IPS-18a (cell line): ENCODE measurements at regions not wholly inside any gene's neighbourhood (a gene's known extent, or its start where the extent isn't known, plus 50 kb on each side); places are given as distances from the start of the nearest gene placed in this dataset.
"Not testable (repeated sequence)": the region's sequence is repeated elsewhere in the genome, so short reads cannot be mapped to it uniquely, and the experiment has no call there.

Source experiments
- H3K27ac ChIP-seq: one replicate; pipeline ENCODE4 v1.5.1; 2013; ENCODE audit warnings: low read length
- H3K27me3 ChIP-seq: one replicate; pipeline ENCODE4 v1.6.1; 2013; ENCODE audit warnings: mild to moderate bottlenecking, low read length; ENCODE audit not compliant: control insufficient read depth, insufficient read depth
- H3K36me3 ChIP-seq: one replicate; pipeline ENCODE4 v1.6.1; 2013; ENCODE audit warnings: low read depth, low read length; ENCODE audit not compliant: control insufficient read depth
- H3K4me1 ChIP-seq: one replicate; pipeline ENCODE4 v1.6.1; 2013; ENCODE audit warnings: low read depth, low read length; ENCODE audit not compliant: control insufficient read depth
- H3K4me3 ChIP-seq: one replicate; pipeline ENCODE4 v1.5.1; 2013; ENCODE audit warnings: low read length
- H3K9ac ChIP-seq: one replicate; pipeline ENCODE4 v1.6.1; 2013; ENCODE audit warnings: mild to moderate bottlenecking, low read length, moderate library complexity
- H3K9me3 ChIP-seq: one replicate; pipeline ENCODE4 v1.6.1; 2013; ENCODE audit warnings: low read depth, low read length; ENCODE audit not compliant: control insufficient read depth

DNA sequence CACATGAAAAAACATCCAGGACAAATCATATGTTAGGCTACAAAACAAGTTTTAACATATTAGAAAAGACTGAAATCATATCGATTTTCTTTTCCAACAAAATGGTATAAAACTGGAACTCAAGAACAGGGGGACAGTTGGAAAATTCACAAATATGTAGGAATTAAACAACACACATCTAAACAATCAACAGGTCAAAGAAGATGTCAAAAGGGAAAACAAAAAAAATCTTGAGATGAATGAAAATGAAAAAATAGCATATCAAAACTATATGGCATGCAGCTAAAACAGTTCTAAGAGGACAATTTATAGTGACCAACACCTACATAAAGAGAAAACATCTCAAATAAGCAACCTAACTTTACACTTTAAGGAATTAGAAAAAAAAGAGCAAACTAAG, 585.3 kb downstream of the UQCRFS1 start:
- H3K36me3 ChIP-seq, result no peaks in the 10 kb centered on the region

DNA sequence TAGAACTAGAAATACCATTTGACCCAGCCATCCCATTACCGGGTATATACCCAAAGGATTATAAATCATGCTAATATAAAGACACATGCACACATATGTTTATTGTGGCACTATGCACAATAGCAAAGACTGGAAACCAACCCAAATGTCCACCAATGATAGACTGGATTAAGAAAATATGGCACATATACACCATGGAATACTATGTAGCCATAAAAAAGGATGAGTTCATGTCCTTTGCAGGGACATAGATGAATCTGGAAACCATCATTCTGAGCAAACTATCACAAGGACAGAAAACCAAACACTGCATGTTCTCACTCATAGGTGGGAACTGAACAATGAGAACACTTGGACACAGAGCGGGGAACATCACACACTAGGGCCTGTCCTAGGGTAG, 586.5 kb downstream of the UQCRFS1 start:
- H3K4me1 ChIP-seq, H3K36me3 ChIP-seq, H3K9me3 ChIP-seq, H3K9ac ChIP-seq, H3K4me3 ChIP-seq, H3K27me3 ChIP-seq, H3K27ac ChIP-seq: not testable (repeated sequence)

More for the DNA sequence above, 585.3 kb downstream of the UQCRFS1 start:
- Histone ChIP-seq H3K4me1 (no peaks in the 10 kb centered on the region), H3K27ac (no peak overlapping the region), H3K4me3 (no peak overlapping the region), H3K9me3 (no peaks in the 10 kb centered on the region), H3K27me3 (no peaks in the 10 kb centered on the region), H3K9ac (no peak overlapping the region)

DNA sequence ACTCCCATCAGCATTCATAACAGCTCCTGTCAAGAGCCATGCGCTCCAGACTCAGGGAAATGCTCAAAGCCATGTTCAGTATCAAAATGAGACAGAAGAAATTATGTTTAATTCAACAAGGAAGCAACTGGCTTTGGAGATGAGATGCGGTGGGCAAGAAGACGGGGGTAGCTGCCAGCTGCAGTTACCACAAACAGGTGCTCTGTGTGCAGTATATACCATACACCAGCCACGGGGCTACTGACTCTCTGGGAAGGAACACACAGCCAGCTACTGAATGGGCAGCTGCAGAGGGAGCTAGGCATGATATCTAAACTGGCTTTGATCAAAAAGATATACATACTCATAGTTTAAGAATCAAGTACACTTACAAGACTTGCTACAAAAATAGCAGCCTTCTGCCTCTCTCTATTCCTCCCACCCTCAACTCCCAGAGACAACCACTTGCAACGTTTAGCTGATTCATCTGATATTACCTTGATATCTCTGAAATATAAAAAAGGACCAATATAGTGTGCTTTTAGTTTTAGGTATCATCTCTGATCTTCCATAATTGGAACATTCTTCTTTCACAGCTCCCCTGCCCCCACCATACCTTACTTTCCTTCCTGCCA, 593.0 kb downstream of the UQCRFS1 start:
- H3K27me3 ChIP-seq, result no peaks in the 10 kb centered on the region
- H3K36me3 ChIP-seq, result no peaks in the 10 kb centered on the region
- no peak overlapping the region for H3K4me3 ChIP-seq
- H3K9me3 ChIP-seq, result peaks cover 4% of the 10 kb centered on the region
- H3K4me1 ChIP-seq, result no peaks in the 10 kb centered on the region
- H3K9ac ChIP-seq, result no peak overlapping the region
- H3K27ac ChIP-seq, result no peak overlapping the region

DNA sequence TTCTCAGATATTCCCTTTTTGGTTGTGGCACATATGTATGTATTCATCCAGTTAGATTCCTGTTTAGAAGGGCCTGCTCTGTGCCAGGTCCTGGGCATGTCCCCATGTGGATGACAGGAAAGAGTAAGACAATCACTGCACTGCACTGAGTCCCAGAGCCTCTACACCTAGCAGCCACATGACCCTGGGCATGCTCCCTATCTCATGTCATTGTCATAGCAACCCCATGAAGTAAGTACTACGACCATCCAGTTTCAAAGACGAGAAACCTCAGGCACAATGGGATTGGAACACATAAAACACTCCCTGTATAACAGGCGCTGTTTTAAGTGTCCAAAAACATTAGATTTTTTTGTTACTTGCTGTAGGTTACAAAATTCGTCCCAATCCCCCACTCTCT, 594.4 kb downstream of the UQCRFS1 start:
- Histone ChIP-seq H3K4me3 (no peak overlapping the region), H3K27ac (no peak overlapping the region), H3K36me3 (no peaks in the 10 kb centered on the region), H3K9ac (no peak overlapping the region), H3K9me3 (peaks cover 6% of the 10 kb centered on the region), H3K4me1 (no peaks in the 10 kb centered on the region), H3K27me3 (no peaks in the 10 kb centered on the region)

DNA sequence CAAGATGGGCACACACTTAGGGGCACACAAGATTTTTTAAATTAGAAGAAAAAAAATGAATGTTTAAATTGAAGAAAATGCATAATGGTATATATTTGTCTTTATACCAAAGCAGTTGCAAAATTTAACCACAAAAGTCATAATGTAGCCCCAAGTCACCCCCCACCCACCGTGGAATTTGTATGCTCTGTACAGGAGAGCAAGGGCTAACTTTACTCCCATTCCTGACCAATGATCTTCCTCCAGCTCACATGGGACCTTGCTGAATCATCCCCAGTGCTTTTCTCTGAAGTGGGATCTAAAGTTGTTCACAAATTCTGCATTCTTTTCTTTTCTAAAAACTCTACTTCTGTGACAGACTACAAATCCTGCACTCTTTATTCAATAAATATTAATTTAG, 597.0 kb downstream of the UQCRFS1 start:
- Histone ChIP-seq H3K9me3 (peaks cover 6% of the 10 kb centered on the region), H3K4me3 (no peak overlapping the region), H3K9ac (no peak overlapping the region), H3K27me3 (no peaks in the 10 kb centered on the region), H3K36me3 (no peaks in the 10 kb centered on the region), H3K4me1 (no peaks in the 10 kb centered on the region), H3K27ac (no peak overlapping the region)

DNA sequence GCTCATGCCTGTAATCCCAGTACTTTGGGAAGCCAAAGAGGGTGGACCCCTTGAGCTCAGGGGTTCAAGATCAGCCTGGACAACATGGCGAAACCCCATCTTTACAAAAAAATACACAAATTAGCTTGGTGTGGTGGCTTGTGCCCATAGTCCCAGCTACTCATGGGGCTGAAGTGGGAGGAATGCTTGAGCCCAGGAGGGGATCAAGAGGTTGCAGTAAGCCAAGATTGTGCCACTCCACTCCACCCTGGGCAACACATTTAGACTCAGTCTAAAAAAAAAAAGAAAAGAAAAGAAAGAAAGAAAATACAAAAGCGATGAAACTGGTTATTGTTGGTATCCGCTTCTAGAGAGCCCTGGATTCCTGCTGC, 597.4 kb downstream of the UQCRFS1 start:
- Histone ChIP-seq H3K27me3 (no peaks in the 10 kb centered on the region), H3K9me3 (peaks cover 6% of the 10 kb centered on the region), H3K4me1 (no peaks in the 10 kb centered on the region), H3K27ac (no peak overlapping the region), H3K36me3 (no peaks in the 10 kb centered on the region), H3K9ac (no peak overlapping the region), H3K4me3 (no peak overlapping the region)

DNA sequence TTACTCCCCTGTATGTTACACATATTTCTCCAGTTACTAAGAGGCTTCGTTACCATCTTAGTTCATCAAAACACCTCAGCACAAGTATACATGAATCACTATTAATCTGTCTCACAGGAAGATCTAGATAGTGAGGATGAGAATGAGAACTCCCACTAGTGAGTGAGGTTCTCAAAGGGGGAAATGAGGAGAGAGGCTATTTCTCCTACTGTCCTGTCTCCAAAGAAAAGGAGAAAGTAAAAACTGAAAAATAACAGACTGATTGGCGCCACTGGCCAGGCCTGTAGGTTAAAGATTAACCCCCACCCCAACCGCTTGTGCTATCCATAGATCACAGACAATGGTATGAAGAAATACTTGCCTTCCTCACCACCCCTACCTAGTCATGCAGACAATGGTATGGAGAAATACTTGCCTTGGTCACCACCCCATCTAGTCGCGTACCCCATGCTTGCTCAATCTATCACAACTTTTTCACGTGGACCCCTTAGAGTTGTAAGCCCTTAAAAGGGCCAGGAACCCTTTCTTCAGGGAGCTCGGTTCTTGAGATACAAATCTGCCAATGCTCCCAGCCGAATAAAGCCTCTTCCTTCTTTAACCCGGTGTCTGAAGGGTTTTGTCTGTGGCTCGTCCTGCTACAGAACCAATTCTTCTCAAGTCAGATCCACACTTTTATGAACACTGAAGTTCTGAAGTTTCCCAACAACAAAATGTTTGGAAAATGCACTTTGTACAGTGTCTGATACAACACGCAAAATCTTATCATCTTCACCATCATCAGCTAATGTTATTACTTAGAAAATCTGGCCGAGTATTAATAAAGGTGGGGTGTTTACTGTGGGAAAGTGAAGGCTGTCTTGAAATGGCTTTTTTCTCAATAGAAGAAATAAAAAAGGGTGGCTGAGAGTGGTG, 598.1 kb downstream of the UQCRFS1 start:
- Histone ChIP-seq H3K27me3 (no peaks in the 10 kb centered on the region), H3K9me3 (peaks cover 6% of the 10 kb centered on the region), H3K4me1 (no peaks in the 10 kb centered on the region), H3K4me3 (no peak overlapping the region), H3K36me3 (no peaks in the 10 kb centered on the region), H3K27ac (no peak overlapping the region), H3K9ac (no peak overlapping the region)

DNA sequence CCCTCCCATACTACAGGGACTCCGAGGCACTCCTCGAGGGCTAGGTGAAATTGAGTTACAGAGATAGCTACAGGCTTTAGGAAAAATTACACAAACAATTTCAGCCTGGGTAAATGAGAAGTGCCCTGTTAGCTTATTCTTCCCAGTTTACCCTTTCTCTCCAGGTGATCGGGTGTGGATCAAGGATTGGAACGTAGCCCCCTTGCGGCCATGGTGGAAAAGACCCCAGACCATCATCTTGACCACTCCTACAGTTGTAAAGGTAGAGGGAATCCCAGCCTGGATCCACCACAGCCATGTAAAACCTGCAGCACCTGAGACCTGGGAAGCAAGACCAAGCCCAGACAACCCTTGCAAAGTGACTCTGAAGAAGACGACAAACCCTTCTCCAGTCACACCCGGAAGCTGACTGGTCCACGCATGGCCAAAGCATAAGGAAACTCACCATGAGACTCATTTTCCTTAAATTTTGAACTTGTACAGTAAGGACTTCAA, 600.6 kb downstream of the UQCRFS1 start:
- Histone ChIP-seq H3K27me3 (no peaks in the 10 kb centered on the region), H3K36me3 (no peaks in the 10 kb centered on the region), H3K9me3 (peaks cover 6% of the 10 kb centered on the region), H3K27ac (no peak overlapping the region), H3K4me3 (no peak overlapping the region), H3K4me1 (no peaks in the 10 kb centered on the region), H3K9ac (no peak overlapping the region)

DNA sequence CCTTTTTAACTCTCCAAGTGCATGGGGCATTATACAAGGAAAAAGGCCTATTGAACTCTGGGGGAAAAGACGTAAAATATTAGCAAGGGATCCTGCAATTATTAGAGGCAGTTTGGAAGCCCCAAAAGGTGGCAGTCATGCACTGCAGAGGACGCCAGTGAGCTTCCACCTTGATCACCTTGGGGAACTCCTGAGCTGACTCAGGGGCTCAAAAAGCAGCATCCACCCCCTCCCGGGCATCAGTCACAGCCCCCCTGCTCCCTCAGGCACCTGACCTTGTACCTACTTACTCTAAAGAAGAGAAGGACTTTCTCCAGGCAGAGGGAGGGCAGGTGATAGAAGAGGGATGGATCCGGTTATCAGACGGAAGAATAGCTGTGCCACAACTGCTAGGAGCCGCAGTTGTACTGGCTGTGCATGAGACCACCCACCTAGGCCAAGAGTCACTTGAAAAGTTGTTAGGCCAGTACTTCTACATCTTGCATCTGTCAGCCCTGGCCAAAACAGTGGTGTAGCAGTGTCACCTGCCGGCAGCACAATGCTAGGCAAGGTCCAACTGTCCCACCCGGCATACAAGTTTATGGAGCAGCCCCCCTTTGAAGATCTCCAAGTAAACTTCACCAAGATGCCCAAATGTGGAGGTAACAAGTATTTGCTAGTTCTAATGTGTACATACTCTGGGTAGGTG, 601.6 kb downstream of the UQCRFS1 start:
- not testable (repeated sequence) for H3K9ac ChIP-seq, H3K4me1 ChIP-seq, H3K27me3 ChIP-seq, H3K27ac ChIP-seq, H3K4me3 ChIP-seq, H3K36me3 ChIP-seq
- peaks cover 11% of the 10 kb centered on the region for H3K9me3 ChIP-seq

DNA sequence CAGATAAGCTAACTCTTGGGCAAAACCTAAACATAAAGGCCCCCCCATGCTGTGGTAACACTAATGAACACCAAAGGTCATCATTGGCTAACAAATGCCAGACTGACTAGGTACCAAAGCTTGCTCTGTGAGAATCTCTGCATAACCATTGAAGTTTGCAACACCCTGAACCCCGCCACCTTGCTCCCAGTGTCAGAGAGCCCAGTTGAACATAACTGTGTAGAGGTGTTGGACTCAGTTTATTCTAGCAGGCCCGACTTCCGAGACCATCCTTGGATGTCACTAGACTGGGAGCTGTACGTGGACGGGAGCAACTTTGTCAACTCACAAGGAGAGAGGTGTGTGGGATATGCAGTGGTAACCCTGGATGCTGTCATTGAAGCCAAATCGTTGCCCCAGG, 602.2 kb downstream of the UQCRFS1 start:
- H3K9me3 ChIP-seq, result peaks cover 11% of the 10 kb centered on the region
- no peaks in the 10 kb centered on the region for H3K36me3 ChIP-seq
- no peak overlapping the region for H3K9ac ChIP-seq
- H3K4me3 ChIP-seq, result no peak overlapping the region
- H3K27ac ChIP-seq, result no peak overlapping the region
- no peaks in the 10 kb centered on the region for H3K27me3 ChIP-seq
- no peaks in the 10 kb centered on the region for H3K4me1 ChIP-seq

DNA sequence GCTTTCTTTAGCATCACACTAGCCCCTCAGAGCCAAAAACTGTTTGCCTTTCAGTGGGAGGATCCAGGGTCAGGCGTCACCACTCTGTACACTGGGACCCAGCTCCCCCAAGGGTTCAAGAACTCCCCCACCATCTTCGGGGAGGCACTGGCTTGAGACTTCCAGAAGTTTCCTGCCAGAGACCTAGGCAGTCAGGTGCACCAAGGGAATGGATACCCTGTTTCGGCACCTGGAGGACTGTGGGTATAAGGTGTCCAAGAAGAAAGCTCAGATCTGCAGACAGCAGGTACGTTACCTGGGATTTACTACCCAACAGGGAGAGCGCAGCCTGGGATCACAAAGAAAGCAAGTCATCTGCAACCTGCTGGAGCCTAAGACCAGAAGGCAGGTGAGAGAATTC, 603.0 kb downstream of the UQCRFS1 start:
- H3K4me1 ChIP-seq, result no peaks in the 10 kb centered on the region
- H3K4me3 ChIP-seq, result no peak overlapping the region
- no peaks in the 10 kb centered on the region for H3K27me3 ChIP-seq
- no peaks in the 10 kb centered on the region for H3K36me3 ChIP-seq
- H3K9ac ChIP-seq, result no peak overlapping the region
- H3K27ac ChIP-seq, result no peak overlapping the region
- peaks cover 8% of the 10 kb centered on the region for H3K9me3 ChIP-seq
